Upper lobe of left lung (tissue), 4 donors: ENCODE measurements at regions not wholly inside any gene's neighbourhood (a gene's known extent, or its start where the extent isn't known, plus 50 kb on each side); places are given as distances from the start of the nearest gene placed in this dataset.

Source experiments
- CTCF ChIP-seq, 6 experiments: fragments of 450-650 bp in 4 of 6; fragments of 200-600 bp in 2 of 6; sonication (generic) in 2 of 6; IDR thresholded peaks; one replicate each; pipeline ENCODE4 v1.5.1; 2016 to 2019; ENCODE audit warnings: antibody characterized with exemption in 6 of 6
- POLR2A ChIP-seq, 4 donors: fragments of 450-650 bp; IDR thresholded peaks; one replicate each; pipeline ENCODE4 v1.5.1; 2016 to 2017; ENCODE audit warnings: antibody characterized with exemption in 4 of 4, mild to moderate bottlenecking in 2 of 4
- POLR2AphosphoS5 ChIP-seq, 2 donors: sonication (generic); formaldehyde crosslinking; IDR thresholded peaks; one replicate each; pipeline ENCODE4 v1.5.1; 2017; ENCODE audit warnings: antibody characterized with exemption in 2 of 2

DNA sequence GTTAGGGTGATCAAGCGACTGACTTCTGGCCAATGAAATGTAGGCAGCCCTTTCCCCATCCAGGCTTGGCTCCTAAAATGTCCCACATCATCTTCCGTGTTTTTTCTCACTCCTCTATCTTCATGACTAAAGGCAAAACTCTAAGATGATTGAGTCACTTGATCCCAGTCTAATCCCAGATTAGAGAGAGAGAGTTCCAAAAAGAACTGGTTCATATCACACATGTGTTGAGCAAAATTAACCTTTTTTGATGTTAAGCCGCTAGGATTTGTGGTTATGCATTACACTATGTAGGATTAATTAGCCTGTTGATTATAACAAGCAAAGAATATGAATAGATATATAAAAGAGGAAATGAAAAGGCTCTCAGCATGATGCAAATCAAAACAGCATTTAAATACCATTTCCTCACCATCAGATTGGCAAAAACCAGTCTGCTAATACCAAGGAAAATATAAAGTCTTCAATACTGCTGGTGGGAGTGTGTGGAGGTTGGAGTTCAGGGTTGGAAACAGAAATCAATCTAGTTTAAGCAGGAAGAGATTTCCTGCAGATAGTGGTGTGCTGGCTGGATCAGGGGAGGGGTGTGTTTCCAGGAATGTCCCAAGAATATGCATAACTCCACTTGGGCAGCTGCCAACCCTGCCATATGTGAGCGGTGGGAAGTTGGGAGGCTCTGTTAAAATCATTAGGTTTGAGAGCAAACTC is 187.6 kb upstream of the S1PR3 start:
- no peak for TF ChIP-seq CTCF (IDR thresholded peaks at IDR 0.05)
- TF ChIP-seq POLR2A (IDR thresholded peaks at IDR 0.05) = no peak
- TF ChIP-seq POLR2AphosphoS5 (IDR thresholded peaks at IDR 0.05) = no peak
